ENCODE measurements at regions not wholly inside any gene's neighbourhood (a gene's known extent, or its start where the extent isn't known, plus 50 kb on each side); places are given as distances from the start of the nearest gene placed in this dataset.

DNA sequence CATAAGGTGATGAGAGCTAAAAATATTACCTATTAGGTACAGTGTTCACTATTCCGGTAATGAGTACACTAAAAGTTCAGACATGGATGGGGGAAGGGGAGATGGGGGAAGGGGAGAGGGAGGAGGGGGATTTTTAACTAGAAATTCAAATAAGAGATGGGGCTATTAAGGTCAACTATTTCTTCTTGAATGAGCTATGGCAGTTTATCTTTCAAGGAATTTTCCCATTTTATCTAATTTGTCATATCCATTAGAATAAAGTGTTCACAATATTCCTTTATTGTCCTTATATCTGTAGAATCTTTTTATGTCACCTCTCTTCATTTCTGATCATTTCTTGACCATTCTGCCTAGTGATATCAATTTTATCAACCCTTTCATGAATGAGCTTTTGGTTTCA lies 362.4 kb downstream of the SUCLA2 start:
- no peak for TF ChIP-seq POLR2A (IDR thresholded peaks at IDR 0.05)
- TF ChIP-seq, protein P1, sequence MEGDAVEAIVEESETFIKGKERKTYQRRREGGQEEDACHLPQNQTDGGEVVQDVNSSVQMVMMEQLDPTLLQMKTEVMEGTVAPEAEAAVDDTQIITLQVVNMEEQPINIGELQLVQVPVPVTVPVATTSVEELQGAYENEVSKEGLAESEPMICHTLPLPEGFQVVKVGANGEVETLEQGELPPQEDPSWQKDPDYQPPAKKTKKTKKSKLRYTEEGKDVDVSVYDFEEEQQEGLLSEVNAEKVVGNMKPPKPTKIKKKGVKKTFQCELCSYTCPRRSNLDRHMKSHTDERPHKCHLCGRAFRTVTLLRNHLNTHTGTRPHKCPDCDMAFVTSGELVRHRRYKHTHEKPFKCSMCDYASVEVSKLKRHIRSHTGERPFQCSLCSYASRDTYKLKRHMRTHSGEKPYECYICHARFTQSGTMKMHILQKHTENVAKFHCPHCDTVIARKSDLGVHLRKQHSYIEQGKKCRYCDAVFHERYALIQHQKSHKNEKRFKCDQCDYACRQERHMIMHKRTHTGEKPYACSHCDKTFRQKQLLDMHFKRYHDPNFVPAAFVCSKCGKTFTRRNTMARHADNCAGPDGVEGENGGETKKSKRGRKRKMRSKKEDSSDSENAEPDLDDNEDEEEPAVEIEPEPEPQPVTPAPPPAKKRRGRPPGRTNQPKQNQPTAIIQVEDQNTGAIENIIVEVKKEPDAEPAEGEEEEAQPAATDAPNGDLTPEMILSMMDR (IDR thresholded peaks at IDR 0.05), result no peak

Data from heart left ventricle (tissue), 13 donors.